Neural cell (in vitro differentiated cells): ENCODE measurements at regions not wholly inside any gene's neighbourhood (a gene's known extent, or its start where the extent isn't known, plus 50 kb on each side); places are given as distances from the start of the nearest gene placed in this dataset.

Experiments used
- CTCF ChIP-seq: fragments of 450-650 bp; IDR thresholded peaks from 2 replicates; pipeline ENCODE4 v1.5.1; 2014; ENCODE audit warnings: antibody characterized with exemption, mild to moderate bottlenecking, moderate library complexity; ENCODE audit not compliant: poor library complexity, severe bottlenecking
- EP300 ChIP-seq: fragments of 450-650 bp; conservative IDR thresholded peaks from 2 replicates; pipeline ENCODE4 v1.6.1; 2014; ENCODE audit warnings: antibody characterized with exemption, mild to moderate bottlenecking, moderate library complexity; ENCODE audit not compliant: poor library complexity, severe bottlenecking
- EZH2 ChIP-seq: fragments of 200-600, 300-800 bp; shearing (Covaris generic), sonication (generic); IDR thresholded peaks from 2 replicates; pipeline ENCODE4 v1.6.1; 2014; ENCODE audit warnings: antibody characterized with exemption, low read length, borderline replicate concordance, mild to moderate bottlenecking; ENCODE audit not compliant: insufficient read depth, poor library complexity, severe bottlenecking
- MXI1 ChIP-seq: fragments of 450-650 bp; conservative IDR thresholded peaks from 2 replicates; pipeline ENCODE4 v1.6.1; 2014; ENCODE audit warnings: antibody characterized with exemption, mild to moderate bottlenecking; ENCODE audit not compliant: poor library complexity, severe bottlenecking
- POLR2AphosphoS5 ChIP-seq: IDR thresholded peaks from 2 replicates; pipeline ENCODE4 v1.6.1; 2012
- REST ChIP-seq: IDR thresholded peaks from 2 replicates; pipeline ENCODE4 v1.6.1; 2012; ENCODE audit warnings: borderline replicate concordance
- SMC3 ChIP-seq: fragments of 450-650 bp; conservative IDR thresholded peaks from 2 replicates; pipeline ENCODE4 v1.6.1; 2014; ENCODE audit warnings: antibody characterized with exemption, mild to moderate bottlenecking, moderate library complexity; ENCODE audit not compliant: poor library complexity
- TAF1 ChIP-seq: IDR thresholded peaks from 2 replicates; pipeline ENCODE4 v1.6.1; 2012; ENCODE audit warnings: low read depth

GRCh38 chr11:90594658-90595057 lies 371.8 kb upstream of the CHORDC1 start:
- TF ChIP-seq POLR2AphosphoS5 (no peak), CTCF (no peak), EP300 (no peak), TAF1 (no peak), EZH2 (no peak), REST (no peak), MXI1 (no peak), SMC3 (no peak)
